ENCODE measurements at regions not wholly inside any gene's neighbourhood (a gene's known extent, or its start where the extent isn't known, plus 50 kb on each side); places are given as distances from the start of the nearest gene placed in this dataset.
"Not testable (repeated sequence)": the region's sequence is repeated elsewhere in the genome, so short reads cannot be mapped to it uniquely, and the experiment has no call there.

- no peak for TF ChIP-seq CTCF (IDR thresholded peaks at IDR 0.05; ENCODE audit: low read depth, low read length)
- DNase-seq (ENCODE audit: extremely low read depth, low read depth), result no peak
Measured at GRCh38 chr2:204407204-204408014, 137.9 kb upstream of the PARD3B start.

GRCh38 chr2:204412782-204413181 is 132.5 kb upstream of the PARD3B start:
- not testable (repeated sequence) for DNase-seq (ENCODE audit: extremely low read depth, low read depth)

- no peak for TF ChIP-seq CTCF (IDR thresholded peaks at IDR 0.05; ENCODE audit: low read depth, low read length)
- DNase-seq (ENCODE audit: extremely low read depth, low read depth), result no peak
Measured at GRCh38 chr2:204415406-204416181, 129.7 kb upstream of the PARD3B start.

- no peak for DNase-seq (ENCODE audit: extremely low read depth, low read depth)
- TF ChIP-seq CTCF (IDR thresholded peaks at IDR 0.05; ENCODE audit: low read depth, low read length), result no peak
Measured at GRCh38 chr2:204416236-204416635, 129.0 kb upstream of the PARD3B start.

- no peak for DNase-seq (ENCODE audit: extremely low read depth, low read depth)
- no peak for TF ChIP-seq CTCF (IDR thresholded peaks at IDR 0.05; ENCODE audit: low read depth, low read length)
Measured at GRCh38 chr2:204425821-204426220, 119.5 kb upstream of the PARD3B start.

- DNase-seq (ENCODE audit: extremely low read depth, low read depth), result no peak
- TF ChIP-seq CTCF (IDR thresholded peaks at IDR 0.05; ENCODE audit: low read depth, low read length), result no peak
Measured at GRCh38 chr2:204428675-204429074, 116.6 kb upstream of the PARD3B start.

GRCh38 chr2:204431529-204431928 is 113.7 kb upstream of the PARD3B start:
- no peak for TF ChIP-seq CTCF (IDR thresholded peaks at IDR 0.05; ENCODE audit: low read depth, low read length)
- no peak for DNase-seq (ENCODE audit: extremely low read depth, low read depth)

Data from AG09319 (cell line).